Small intestine (tissue), 7 donors: ENCODE measurements at regions not wholly inside any gene's neighbourhood (a gene's known extent, or its start where the extent isn't known, plus 50 kb on each side); places are given as distances from the start of the nearest gene placed in this dataset.

Experiments
- DNase-seq, 2 donors: peaks; one replicate each; pipeline versions ENCODE4 v3.0.0 to v3.0.0-alpha.2; 2013
- FAIRE-seq: peaks from 2 replicates; lab custom pipeline; 2012; peaks lifted over from hg19 to GRCh38; lab: Jason Lieb, UNC
- H3K27ac ChIP-seq, 3 donors: one replicate each; pipeline ENCODE4 v1.5.1; 2013; ENCODE audit warnings: low read length in 2 of 3, mild to moderate bottlenecking in 2 of 3, control low read depth in 1 of 3, inconsistent platforms in 1 of 3, low read depth in 1 of 3, moderate library complexity in 1 of 3
- H3K27me3 ChIP-seq, 3 donors: one replicate each; pipeline ENCODE4 v1.6.1; 2013; ENCODE audit warnings: low read length in 3 of 3, inconsistent platforms in 1 of 3; ENCODE audit not compliant: control insufficient read depth in 3 of 3, insufficient read depth in 3 of 3
- H3K36me3 ChIP-seq, 3 donors: one replicate each; pipeline ENCODE4 v1.6.1; 2013; ENCODE audit warnings: low read length in 3 of 3, inconsistent platforms in 1 of 3, low read depth in 1 of 3, mild to moderate bottlenecking in 1 of 3, moderate library complexity in 1 of 3; ENCODE audit not compliant: control insufficient read depth in 3 of 3, insufficient read depth in 2 of 3
- H3K4me1 ChIP-seq, 3 donors: one replicate each; pipeline ENCODE4 v1.6.1; 2013; ENCODE audit warnings: low read length in 2 of 3, inconsistent platforms in 1 of 3, low read depth in 1 of 3, mild to moderate bottlenecking in 1 of 3, moderate library complexity in 1 of 3; ENCODE audit not compliant: control insufficient read depth in 3 of 3, insufficient read depth in 2 of 3
- H3K4me3 ChIP-seq, 3 donors: one replicate each; pipeline ENCODE4 v1.5.1; 2013; ENCODE audit warnings: low read length in 3 of 3, control low read depth in 1 of 3, inconsistent platforms in 1 of 3, low read depth in 1 of 3, mild to moderate bottlenecking in 1 of 3, moderate library complexity in 1 of 3
- H3K9me3 ChIP-seq, 2 donors: one replicate each; pipeline ENCODE4 v1.6.1; 2013; ENCODE audit warnings: low read depth in 1 of 2, low read length in 1 of 2; ENCODE audit not compliant: control insufficient read depth in 2 of 2, insufficient read depth in 1 of 2
- WGBS, 3 donors: extraction: QIAGEN DNeasy Blood & Tissue Kit; methylation state at CpG; one replicate each; pipeline ENCODE4 v1.1.7; 2013; 5-methylcytosine and 5-hydroxymethylcytosine counted together
- donor health status: healthy with polysubstance abuse.
- donor health status: control.
- donor health status: control.
- donor health status: Bipolar disorder and iron deficiency.
- donor health status: healthy.

- H3K27ac ChIP-seq, result no peak overlapping the region
- H3K36me3 ChIP-seq, result no peaks in the 10 kb centered on the region
- no peaks in the 10 kb centered on the region for H3K27me3 ChIP-seq
- DNase-seq (no peak), FAIRE-seq (no peak)
- H3K4me3 ChIP-seq, result no peak overlapping the region
- peaks cover 0 to 25% (median 0%) of the 10 kb centered on the region in 3 donors for H3K4me1 ChIP-seq
- peaks cover 0 to under 1% of the 10 kb centered on the region in 2 donors for H3K9me3 ChIP-seq
- WGBS, 3 donors, result 88 to 95% (median 93%) methylated on average over 7 of the region's 7 CpGs
Measured at GRCh38 chr6:43903739-43904290, 133.8 kb downstream of the VEGFA start.

GRCh38 chr6:43901733-43902230, 131.8 kb downstream of the VEGFA start:
- Histone ChIP-seq H3K4me3 (no peak overlapping the region), H3K27me3 (no peaks in the 10 kb centered on the region), H3K36me3 (no peaks in the 10 kb centered on the region), H3K27ac (peak overlapping the region in 1 of 3 donors; percentile 31), H3K4me1 (peaks cover 0 to 25% (median 0%) of the 10 kb centered on the region in 3 donors), H3K9me3 (peaks cover 0 to 7% of the 10 kb centered on the region in 2 donors)
- peak in 1 of 2 donors; percentile 52 for DNase-seq
- no peak for FAIRE-seq
- WGBS, 3 donors, result 26 to 59% (median 45%) methylated on average over 4 of the region's 4 CpGs

- no peaks in the 10 kb centered on the region for H3K36me3 ChIP-seq
- no peak overlapping the region for H3K4me3 ChIP-seq
- peaks cover 0 to 25% (median 0%) of the 10 kb centered on the region in 3 donors for H3K4me1 ChIP-seq
- H3K27ac ChIP-seq, result peak overlapping the region in 2 of 3 donors; percentile 6 to 30
- no peaks in the 10 kb centered on the region for H3K27me3 ChIP-seq
- peaks cover 0 to 7% of the 10 kb centered on the region in 2 donors for H3K9me3 ChIP-seq
- peak in 1 of 2 donors; percentile 40 for DNase-seq
- WGBS, 3 donors, result 51 to 64% (median 58%) methylated on average over 13 of the region's 13 CpGs
- no peak for FAIRE-seq
Measured at GRCh38 chr6:43900916-43901732, 131.1 kb downstream of the VEGFA start.

DNA sequence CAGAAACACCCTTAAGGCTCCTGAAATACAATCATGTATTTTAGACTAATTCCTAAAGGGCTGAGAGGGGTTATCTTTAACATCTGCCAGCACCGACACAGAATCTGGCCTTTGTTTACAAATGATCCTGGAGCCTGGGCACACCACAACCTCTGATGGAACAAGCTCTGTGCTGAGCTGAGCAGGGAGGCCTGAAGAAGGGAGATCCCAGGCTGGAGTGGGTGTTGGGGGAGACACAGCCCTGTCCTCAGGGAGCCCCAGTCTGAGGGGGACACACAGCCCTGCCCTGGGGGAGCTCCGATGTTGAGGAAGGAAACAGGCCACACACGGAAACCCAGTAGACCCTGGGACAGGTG, 130.5 kb downstream of the VEGFA start:
- Histone ChIP-seq H3K27ac (peak overlapping the region in 1 of 3 donors; percentile 6), H3K36me3 (no peaks in the 10 kb centered on the region), H3K4me3 (no peak overlapping the region), H3K9me3 (peaks cover 0 to 7% of the 10 kb centered on the region in 2 donors), H3K27me3 (no peaks in the 10 kb centered on the region), H3K4me1 (peaks cover 0 to 25% (median 0%) of the 10 kb centered on the region in 3 donors)
- 61 to 69% (median 65%) methylated on average over 3 of the region's 3 CpGs for WGBS, 3 donors
- DNase-seq (no peak), FAIRE-seq (no peak)

DNA sequence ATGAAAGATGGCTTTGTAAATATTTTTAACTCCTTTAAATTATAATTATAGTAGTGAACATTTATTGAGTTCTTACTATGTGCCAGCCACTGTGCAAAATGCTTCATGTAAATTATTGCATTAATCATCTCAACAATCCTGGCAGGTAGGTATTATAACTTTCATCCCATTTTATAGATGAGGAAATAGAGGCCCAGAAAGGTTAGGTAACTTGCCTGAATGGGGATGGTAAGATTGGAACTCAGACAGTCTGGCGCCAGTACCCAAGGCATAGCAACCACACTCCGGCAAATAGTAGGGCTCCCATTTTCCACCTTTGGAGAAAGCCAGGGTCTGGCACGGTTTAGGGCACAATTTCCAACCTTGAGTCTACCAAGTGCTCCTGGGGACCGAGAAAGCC, 129.8 kb downstream of the VEGFA start:
- 89 to 95% (median 91%) methylated on average over 4 of the region's 4 CpGs for WGBS, 3 donors
- no peaks in the 10 kb centered on the region for H3K36me3 ChIP-seq
- H3K27me3 ChIP-seq, result no peaks in the 10 kb centered on the region
- H3K27ac ChIP-seq, result no peak overlapping the region
- peaks cover 0 to 7% of the 10 kb centered on the region in 2 donors for H3K9me3 ChIP-seq
- H3K4me3 ChIP-seq, result no peak overlapping the region
- FAIRE-seq, result no peak
- no peak for DNase-seq
- H3K4me1 ChIP-seq, result peaks cover 0 to 25% (median 0%) of the 10 kb centered on the region in 3 donors

DNA sequence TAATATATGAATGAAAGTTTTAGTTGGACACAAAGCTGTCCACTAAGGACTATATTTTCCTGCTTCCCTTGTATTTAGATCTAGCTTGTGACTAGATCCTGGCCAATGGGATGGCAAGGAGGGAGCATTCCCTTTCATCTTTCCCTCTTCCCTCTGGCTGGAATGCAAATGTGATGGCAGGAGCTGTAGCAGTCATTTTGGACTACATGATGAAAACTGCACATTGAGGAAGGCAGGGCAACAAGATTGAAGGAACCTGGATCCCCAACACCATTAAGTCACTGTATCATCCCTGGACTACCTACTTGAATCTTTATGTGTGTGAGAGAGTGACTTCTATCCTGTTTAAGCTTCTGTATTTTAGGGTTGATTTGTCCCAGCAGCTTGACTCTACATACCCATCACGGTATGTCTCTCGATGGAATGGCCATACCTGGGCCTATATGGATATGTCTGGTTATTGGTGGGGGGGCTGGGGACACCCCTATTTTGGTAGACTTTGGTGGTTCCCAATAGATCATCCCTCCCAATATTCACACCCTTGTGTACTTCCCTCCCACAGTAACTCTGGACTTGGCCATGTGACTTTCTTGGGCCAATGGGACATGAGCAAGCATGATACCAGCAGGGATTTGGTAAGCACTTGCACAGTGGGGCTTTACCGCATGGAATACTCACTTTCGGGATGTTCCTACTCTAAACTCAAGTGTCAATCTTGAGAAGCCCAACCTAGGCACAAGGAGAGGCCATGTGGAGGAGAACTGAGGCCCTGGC, 128.5 kb downstream of the VEGFA start:
- H3K27me3 ChIP-seq, result no peaks in the 10 kb centered on the region
- FAIRE-seq, result no peak
- peaks cover 0 to 7% of the 10 kb centered on the region in 2 donors for H3K9me3 ChIP-seq
- no peak overlapping the region for H3K27ac ChIP-seq
- WGBS, 3 donors, result 94 to 98% (median 96%) methylated on average over 4 of the region's 4 CpGs
- no peak overlapping the region for H3K4me3 ChIP-seq
- H3K4me1 ChIP-seq, result peaks cover 0 to 25% (median 0%) of the 10 kb centered on the region in 3 donors
- no peak for DNase-seq
- H3K36me3 ChIP-seq, result no peaks in the 10 kb centered on the region

- H3K9me3 ChIP-seq, result peaks cover 0 to 7% of the 10 kb centered on the region in 2 donors
- WGBS, 3 donors, result 65 to 92% (median 86%) methylated on average over 2 of the region's 2 CpGs
- DNase-seq (no peak), FAIRE-seq (no peak)
- H3K27me3 ChIP-seq, result no peaks in the 10 kb centered on the region
- no peak overlapping the region for H3K27ac ChIP-seq
- H3K36me3 ChIP-seq, result no peaks in the 10 kb centered on the region
- peaks cover 0 to 25% (median 0%) of the 10 kb centered on the region in 3 donors for H3K4me1 ChIP-seq
- H3K4me3 ChIP-seq, result no peak overlapping the region
Measured at GRCh38 chr6:43897571-43898302, 127.7 kb downstream of the VEGFA start.
